Gastroesophageal sphincter (tissue), 3 donors: ENCODE measurements at regions not wholly inside any gene's neighbourhood (a gene's known extent, or its start where the extent isn't known, plus 50 kb on each side); places are given as distances from the start of the nearest gene placed in this dataset.

Experiments
- EP300 ChIP-seq: sonication (generic); formaldehyde crosslinking; IDR thresholded peaks from one replicate; pipeline ENCODE4 v1.6.1; 2017; ENCODE audit warnings: antibody characterized with exemption, mild to moderate bottlenecking
- POLR2A ChIP-seq, 2 donors: fragments of 450-650 bp; IDR thresholded peaks; one replicate each; pipeline ENCODE4 v1.6.1; 2017; ENCODE audit warnings: antibody characterized with exemption in 2 of 2, mild to moderate bottlenecking in 2 of 2, moderate library complexity in 1 of 2
- POLR2AphosphoS5 ChIP-seq: sonication (generic); formaldehyde crosslinking; IDR thresholded peaks from one replicate; pipeline ENCODE4 v1.6.1; 2017; ENCODE audit warnings: antibody characterized with exemption
- TF ChIP-seq, protein P1 (sequence below), 4 experiments: fragments of 200-600 bp in 2 of 4; fragments of 450-650 bp in 2 of 4; sonication (generic) in 1 of 4; IDR thresholded peaks; one replicate each; pipeline ENCODE4 v1.5.1; 2017 to 2019; ENCODE audit warnings: antibody characterized with exemption in 4 of 4, mild to moderate bottlenecking in 2 of 4, moderate library complexity in 2 of 4

GRCh38 chr2:104521247-104521646, 332.7 kb upstream of the POU3F3 start:
- TF ChIP-seq, protein P1, sequence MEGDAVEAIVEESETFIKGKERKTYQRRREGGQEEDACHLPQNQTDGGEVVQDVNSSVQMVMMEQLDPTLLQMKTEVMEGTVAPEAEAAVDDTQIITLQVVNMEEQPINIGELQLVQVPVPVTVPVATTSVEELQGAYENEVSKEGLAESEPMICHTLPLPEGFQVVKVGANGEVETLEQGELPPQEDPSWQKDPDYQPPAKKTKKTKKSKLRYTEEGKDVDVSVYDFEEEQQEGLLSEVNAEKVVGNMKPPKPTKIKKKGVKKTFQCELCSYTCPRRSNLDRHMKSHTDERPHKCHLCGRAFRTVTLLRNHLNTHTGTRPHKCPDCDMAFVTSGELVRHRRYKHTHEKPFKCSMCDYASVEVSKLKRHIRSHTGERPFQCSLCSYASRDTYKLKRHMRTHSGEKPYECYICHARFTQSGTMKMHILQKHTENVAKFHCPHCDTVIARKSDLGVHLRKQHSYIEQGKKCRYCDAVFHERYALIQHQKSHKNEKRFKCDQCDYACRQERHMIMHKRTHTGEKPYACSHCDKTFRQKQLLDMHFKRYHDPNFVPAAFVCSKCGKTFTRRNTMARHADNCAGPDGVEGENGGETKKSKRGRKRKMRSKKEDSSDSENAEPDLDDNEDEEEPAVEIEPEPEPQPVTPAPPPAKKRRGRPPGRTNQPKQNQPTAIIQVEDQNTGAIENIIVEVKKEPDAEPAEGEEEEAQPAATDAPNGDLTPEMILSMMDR (IDR thresholded peaks at IDR 0.05), result no peak
- TF ChIP-seq POLR2A (IDR thresholded peaks at IDR 0.05), result no peak
- TF ChIP-seq POLR2AphosphoS5, result no peak
- TF ChIP-seq EP300, result no peak
